Tibial nerve (tissue), 4 donors: ENCODE measurements at regions not wholly inside any gene's neighbourhood (a gene's known extent, or its start where the extent isn't known, plus 50 kb on each side); places are given as distances from the start of the nearest gene placed in this dataset.

ENCODE experiments used
- DNase-seq, 2 donors: peaks; one replicate each; pipeline ENCODE4 v3.0.0-alpha.2; 2019; ENCODE audit warnings: low spot score in 2 of 2
- H3K27ac ChIP-seq, 4 donors: fragments of 200-600 bp; sonication (generic) in 3 of 4; one replicate each; pipeline ENCODE4 v1.5.1; 2017 to 2019; ENCODE audit warnings: mild to moderate bottlenecking in 1 of 4
- H3K27me3 ChIP-seq, 2 donors: fragments of 200-600 bp; sonication (generic) in 1 of 2; one replicate each; pipeline versions ENCODE4 v1.5.1 to v1.6.0; 2017 to 2019
- H3K36me3 ChIP-seq, 3 donors: fragments of 200-600 bp; sonication (generic); one replicate each; pipeline ENCODE4 v1.5.1; 2018 to 2019
- H3K4me1 ChIP-seq, 4 donors: fragments of 200-600 bp; sonication (generic) in 3 of 4; one replicate each; pipeline ENCODE4 v1.5.1; 2017 to 2019
- H3K4me3 ChIP-seq, 4 donors: fragments of 200-600 bp; sonication (generic) in 3 of 4; one replicate each; pipeline ENCODE4 v1.5.1; 2017 to 2019; ENCODE audit warnings: mild to moderate bottlenecking in 1 of 4, moderate library complexity in 1 of 4
- H3K9me3 ChIP-seq, 4 donors: fragments of 200-600 bp; sonication (generic) in 3 of 4; one replicate each; pipeline ENCODE4 v1.5.1; 2017 to 2019
- EP300 ChIP-seq, 2 donors: sonication (generic); formaldehyde crosslinking; IDR thresholded peaks; one replicate each; pipeline ENCODE4 v1.6.1; 2017; ENCODE audit warnings: antibody characterized with exemption in 2 of 2, mild to moderate bottlenecking in 1 of 2
- POLR2A ChIP-seq, 2 donors: fragments of 450-650 bp; IDR thresholded peaks; one replicate each; pipeline ENCODE4 v1.6.1; 2017; ENCODE audit warnings: antibody characterized with exemption in 2 of 2, mild to moderate bottlenecking in 2 of 2, moderate library complexity in 2 of 2
- WGBS, 2 donors: methylation state at CpG; one replicate each; pipeline ENCODE4 v1.1.5; 2018; 5-methylcytosine and 5-hydroxymethylcytosine counted together
- TF ChIP-seq, protein P1 (sequence below), 5 experiments: fragments of 200-600 bp in 3 of 5; fragments of 450-650 bp in 2 of 5; sonication (generic) in 3 of 5; IDR thresholded peaks; one replicate each; pipeline ENCODE4 v1.5.1; 2016 to 2019; ENCODE audit warnings: antibody characterized with exemption in 5 of 5, mild to moderate bottlenecking in 3 of 5, moderate library complexity in 2 of 5

DNA sequence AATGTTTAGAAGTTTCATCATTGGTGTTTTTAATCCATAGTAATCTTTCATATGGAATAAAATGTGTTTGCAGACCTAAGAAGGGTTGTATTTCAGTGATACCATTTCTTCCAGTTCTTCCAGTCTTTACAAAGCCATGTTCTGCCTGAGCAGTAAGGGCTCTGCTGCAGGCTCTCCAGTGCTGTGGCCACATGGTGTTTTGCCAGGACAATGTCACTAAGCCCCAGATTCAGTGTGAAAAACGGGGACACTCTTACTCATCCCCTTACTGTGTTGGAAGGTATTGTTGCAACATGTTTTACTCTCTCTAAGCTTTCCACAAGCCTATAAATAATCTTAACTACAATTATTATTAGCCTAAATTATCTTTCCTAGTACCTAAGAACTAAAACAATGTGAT lies 481.4 kb upstream of the CDH7 start:
- 76 to 79% methylated on average over 1 of the region's 1 CpG for WGBS, 2 donors
- Histone ChIP-seq H3K27me3 (no peaks in the 10 kb centered on the region), H3K4me3 (no peak overlapping the region), H3K27ac (no peak overlapping the region), H3K9me3 (no peaks in the 10 kb centered on the region), H3K36me3 (no peaks in the 10 kb centered on the region), H3K4me1 (no peaks in the 10 kb centered on the region)
- TF ChIP-seq POLR2A (IDR thresholded peaks at IDR 0.05) (no peak), EP300 (IDR thresholded peaks at IDR 0.05) (no peak)
- TF ChIP-seq, protein P1, sequence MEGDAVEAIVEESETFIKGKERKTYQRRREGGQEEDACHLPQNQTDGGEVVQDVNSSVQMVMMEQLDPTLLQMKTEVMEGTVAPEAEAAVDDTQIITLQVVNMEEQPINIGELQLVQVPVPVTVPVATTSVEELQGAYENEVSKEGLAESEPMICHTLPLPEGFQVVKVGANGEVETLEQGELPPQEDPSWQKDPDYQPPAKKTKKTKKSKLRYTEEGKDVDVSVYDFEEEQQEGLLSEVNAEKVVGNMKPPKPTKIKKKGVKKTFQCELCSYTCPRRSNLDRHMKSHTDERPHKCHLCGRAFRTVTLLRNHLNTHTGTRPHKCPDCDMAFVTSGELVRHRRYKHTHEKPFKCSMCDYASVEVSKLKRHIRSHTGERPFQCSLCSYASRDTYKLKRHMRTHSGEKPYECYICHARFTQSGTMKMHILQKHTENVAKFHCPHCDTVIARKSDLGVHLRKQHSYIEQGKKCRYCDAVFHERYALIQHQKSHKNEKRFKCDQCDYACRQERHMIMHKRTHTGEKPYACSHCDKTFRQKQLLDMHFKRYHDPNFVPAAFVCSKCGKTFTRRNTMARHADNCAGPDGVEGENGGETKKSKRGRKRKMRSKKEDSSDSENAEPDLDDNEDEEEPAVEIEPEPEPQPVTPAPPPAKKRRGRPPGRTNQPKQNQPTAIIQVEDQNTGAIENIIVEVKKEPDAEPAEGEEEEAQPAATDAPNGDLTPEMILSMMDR (IDR thresholded peaks at IDR 0.05), result no peak
- no peak for DNase-seq

DNA sequence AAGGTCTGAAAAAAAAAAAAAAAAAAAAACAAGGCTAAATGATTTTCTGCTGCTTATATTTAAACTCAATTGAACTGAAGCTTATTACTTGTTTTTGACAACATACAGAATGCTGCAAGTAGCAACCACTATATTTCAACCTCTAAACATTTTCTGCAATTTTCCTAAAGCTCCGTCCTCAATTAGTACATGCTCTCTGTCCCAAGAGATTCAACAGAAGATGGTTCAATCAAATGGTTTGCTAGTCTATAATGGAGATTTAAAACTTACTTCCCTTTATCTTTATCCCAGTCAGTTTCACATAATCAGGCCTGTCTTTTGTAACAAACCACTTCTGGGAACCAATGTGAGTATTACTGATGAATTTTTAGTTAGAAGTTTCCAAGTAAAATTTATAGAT lies 485.1 kb upstream of the CDH7 start:
- Histone ChIP-seq H3K27ac (no peak overlapping the region), H3K4me3 (no peak overlapping the region), H3K9me3 (no peaks in the 10 kb centered on the region), H3K36me3 (no peaks in the 10 kb centered on the region), H3K4me1 (no peaks in the 10 kb centered on the region), H3K27me3 (no peaks in the 10 kb centered on the region)
- 87 to 91% methylated on average over 1 of the region's 1 CpG for WGBS, 2 donors
- no peak for DNase-seq
- TF ChIP-seq, protein P1 (IDR thresholded peaks at IDR 0.05), result no peak
- no peak for TF ChIP-seq EP300 (IDR thresholded peaks at IDR 0.05)
- TF ChIP-seq POLR2A (IDR thresholded peaks at IDR 0.05), result no peak

DNA sequence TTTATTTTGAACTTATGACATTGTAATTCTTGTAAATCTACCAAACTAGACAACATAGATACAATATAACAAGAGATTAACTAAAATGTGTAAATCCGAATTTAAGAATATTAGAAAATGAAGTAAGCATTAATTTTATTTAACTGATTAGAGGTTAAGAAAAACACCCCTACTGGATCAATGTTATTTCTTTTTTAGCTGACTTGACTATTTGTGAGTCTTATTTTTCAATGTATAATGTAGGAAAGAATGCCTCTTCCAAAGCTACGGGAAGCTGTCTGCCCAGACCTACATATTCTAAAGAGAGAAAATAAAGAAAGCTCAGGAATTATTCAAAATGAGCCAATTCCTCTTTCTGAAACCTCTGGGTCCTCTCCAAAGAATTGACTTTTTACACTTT lies 490.8 kb upstream of the CDH7 start:
- H3K4me3 ChIP-seq, result no peak overlapping the region
- no peaks in the 10 kb centered on the region for H3K9me3 ChIP-seq
- TF ChIP-seq, protein P1 (IDR thresholded peaks at IDR 0.05), result no peak
- TF ChIP-seq EP300 (IDR thresholded peaks at IDR 0.05) (no peak), POLR2A (IDR thresholded peaks at IDR 0.05) (no peak)
- WGBS, 2 donors, result 43 to 45% methylated on average over 2 of the region's 2 CpGs
- H3K4me1 ChIP-seq, result no peaks in the 10 kb centered on the region
- DNase-seq, result no peak
- H3K27ac ChIP-seq, result no peak overlapping the region
- H3K27me3 ChIP-seq, result no peaks in the 10 kb centered on the region
- H3K36me3 ChIP-seq, result no peaks in the 10 kb centered on the region

DNA sequence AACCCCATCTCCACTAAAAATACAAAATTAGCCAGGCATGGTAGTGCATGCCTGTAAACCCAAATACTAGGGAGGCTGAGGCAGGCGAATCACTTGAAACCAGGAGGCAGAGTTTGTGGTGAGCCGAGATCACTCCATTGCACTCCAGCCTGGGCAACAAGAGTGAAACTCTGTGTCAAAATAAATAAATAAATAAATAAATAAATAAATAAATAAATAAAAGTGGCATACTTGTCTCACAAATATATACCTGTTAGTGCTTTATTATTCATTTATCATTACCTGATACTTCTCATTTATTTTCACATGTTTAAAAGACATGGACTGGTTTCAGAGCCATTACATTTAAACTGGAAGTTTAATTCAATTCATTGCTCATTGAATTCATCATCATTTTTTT lies 491.4 kb upstream of the CDH7 start:
- Histone ChIP-seq H3K4me1 (no peaks in the 10 kb centered on the region), H3K36me3 (no peaks in the 10 kb centered on the region), H3K9me3 (no peaks in the 10 kb centered on the region), H3K27ac (no peak overlapping the region), H3K27me3 (no peaks in the 10 kb centered on the region), H3K4me3 (no peak overlapping the region)
- TF ChIP-seq, protein P1 (IDR thresholded peaks at IDR 0.05), result no peak
- TF ChIP-seq POLR2A (IDR thresholded peaks at IDR 0.05), result no peak
- no peak for TF ChIP-seq EP300 (IDR thresholded peaks at IDR 0.05)
- DNase-seq, result no peak
- 96 to 98% methylated on average over 2 of the region's 2 CpGs for WGBS, 2 donors

DNA sequence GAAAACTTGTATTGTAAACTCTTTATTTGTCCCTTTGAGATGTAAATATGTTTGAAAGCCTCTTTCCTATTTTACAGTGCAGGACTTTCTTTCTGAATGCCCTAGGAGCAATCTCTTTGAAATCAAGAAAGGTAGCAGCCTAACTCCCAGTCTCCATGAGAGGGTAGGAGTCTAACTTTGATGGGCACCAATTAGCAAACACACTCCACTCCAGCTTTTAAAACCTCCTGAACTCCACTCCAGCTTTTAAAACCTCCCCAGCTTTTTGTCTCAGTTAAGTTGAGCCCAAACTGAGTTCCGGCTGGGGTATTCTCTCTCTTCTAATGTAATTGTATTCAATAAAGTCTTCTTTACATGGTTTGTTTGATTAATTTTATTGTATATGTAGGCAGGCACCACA lies 493.7 kb upstream of the CDH7 start:
- no peak overlapping the region for H3K27ac ChIP-seq
- no peaks in the 10 kb centered on the region for H3K27me3 ChIP-seq
- TF ChIP-seq EP300 (IDR thresholded peaks at IDR 0.05), result no peak
- no peak for TF ChIP-seq POLR2A (IDR thresholded peaks at IDR 0.05)
- TF ChIP-seq, protein P1 (IDR thresholded peaks at IDR 0.05), result no peak
- H3K4me1 ChIP-seq, result no peaks in the 10 kb centered on the region
- H3K9me3 ChIP-seq, result no peaks in the 10 kb centered on the region
- no peaks in the 10 kb centered on the region for H3K36me3 ChIP-seq
- DNase-seq, result no peak
- WGBS, 2 donors, result 16 to 40% methylated on average over 1 of the region's 1 CpG
- H3K4me3 ChIP-seq, result no peak overlapping the region
